HepG2 (cell line): ENCODE measurements at regions not wholly inside any gene's neighbourhood (a gene's known extent, or its start where the extent isn't known, plus 50 kb on each side); places are given as distances from the start of the nearest gene placed in this dataset.

Experiments
- ATAC-seq: fragments of 200-7000 bp; cut with Tn5 transposase; 3 replicates; pipeline ENCODE4 v1.9.1; 2020; ENCODE audit warnings: mild to moderate bottlenecking, moderate library complexity
- BruUV-seq: library from RNA; stranded (reverse); fragments of 400-500 nt; replicated peaks from 2 replicates; lab custom pipeline; 2021; lab: Mats Ljungman, UMichigan
- CTCF ChIA-PET: fragments of 300-600 bp; formaldehyde crosslinking; extraction: SDS; loops from one replicate; lab custom pipeline; 2021; ENCODE audit warnings: low total read pairs, inconsistent platforms, low intra/inter-chr PET ratio; lab: Yijun Ruan, JAX
- POLR2A ChIA-PET: fragments of 350-600 bp; sonication (Branson Sonifier 250); formaldehyde crosslinking; loops from one replicate; lab custom pipeline; 2020; ENCODE audit warnings: antibody characterized with exemption, inconsistent platforms; lab: Yijun Ruan, JAX
- DNase-seq: peaks from one replicate; pipeline ENCODE4 v3.0.0-alpha.2; 2015; ENCODE audit warnings: low spot score
- FAIRE-seq: peaks from 3 replicates; lab custom pipeline; 2011; peaks lifted over from hg19 to GRCh38; lab: Jason Lieb, UNC
- H2AFZ ChIP-seq: one replicate; pipeline ENCODE4 v1.6.1; 2011; ENCODE audit warnings: low read length, inconsistent platforms
- H3K27ac ChIP-seq: fragments of 300-600 bp; 3 replicates; pipeline ENCODE4 v1.8.0; 2011; ENCODE audit warnings: mixed run types, mild to moderate bottlenecking, mixed read lengths, low read length, inconsistent platforms; ENCODE audit not compliant: insufficient read depth; ENCODE audit errors: extremely low read length
- H3K27me3 ChIP-seq, 2 experiments: fragments of 200-600 bp in 1 of 2; 2 replicates in 1 of 2; 3 replicates in 1 of 2; pipeline versions ENCODE4 v1.6.0 to v1.8.0; 2011; ENCODE audit warnings: low read length in 2 of 2, mild to moderate bottlenecking in 2 of 2, moderate library complexity in 2 of 2, inconsistent platforms in 1 of 2; ENCODE audit not compliant: insufficient read depth in 2 of 2, control insufficient read depth in 1 of 2
- H3K36me3 ChIP-seq, 2 experiments: fragments of 200-600 bp in 1 of 2; replicated peaks in 1 of 2; 2 replicates in 1 of 2; 3 replicates in 1 of 2; pipeline versions ENCODE4 v1.5.1 to v1.8.0; 2011; ENCODE audit warnings: low read length in 2 of 2, inconsistent platforms in 1 of 2; ENCODE audit not compliant: insufficient read depth in 2 of 2, control insufficient read depth in 1 of 2
- H3K4me1 ChIP-seq: 2 replicates; pipeline ENCODE4 v1.5.1; 2012; ENCODE audit warnings: low read length, inconsistent platforms; ENCODE audit not compliant: insufficient read depth
- H3K4me2 ChIP-seq: 2 replicates; pipeline ENCODE4 v1.6.0; 2011; ENCODE audit warnings: low read depth, low read length, inconsistent platforms
- H3K4me3 ChIP-seq, 3 experiments: fragments of 200-600 bp in 1 of 3; sonication (generic), shearing (Covaris generic) in 1 of 3; replicated peaks in 1 of 3; 2 replicates each; pipeline ENCODE4 v1.5.1; 2011 to 2016; ENCODE audit warnings: low read length in 3 of 3, inconsistent platforms in 2 of 3, low read depth in 2 of 3, mild to moderate bottlenecking in 2 of 3, control low read depth in 1 of 3, mixed read lengths in 1 of 3; ENCODE audit not compliant: insufficient read depth in 1 of 3
- H3K79me2 ChIP-seq: one replicate; pipeline ENCODE4 v1.6.1; 2011; ENCODE audit warnings: low read length, inconsistent platforms; ENCODE audit not compliant: insufficient read depth
- H3K9ac ChIP-seq: 2 replicates; pipeline ENCODE4 v1.6.0; 2011; ENCODE audit warnings: mild to moderate bottlenecking, low read depth, low read length, inconsistent platforms; ENCODE audit not compliant: insufficient read depth
- H3K9me3 ChIP-seq: 2 replicates; pipeline ENCODE4 v1.5.1; 2012; ENCODE audit warnings: mild to moderate bottlenecking, low read length
- H4K20me1 ChIP-seq: 2 replicates; pipeline ENCODE4 v1.6.0; 2011; ENCODE audit warnings: inconsistent platforms, mild to moderate bottlenecking, low read length, moderate library complexity; ENCODE audit not compliant: insufficient read depth
- ZBTB42 ChIP-seq: sonication (generic); formaldehyde crosslinking; IDR thresholded peaks from 2 replicates; pipeline ENCODE4 v1.5.0; 2020; ENCODE audit warnings: mild to moderate bottlenecking, missing genetic modification reagents
- ZNF142 ChIP-seq: sonication (generic); formaldehyde crosslinking; IDR thresholded peaks from 2 replicates; pipeline ENCODE4 v1.4.0; 2020; ENCODE audit warnings: missing genetic modification reagents
- ZNF556 ChIP-seq: sonication (generic); formaldehyde crosslinking; IDR thresholded peaks from 2 replicates; pipeline ENCODE4 v1.4.0; 2020; ENCODE audit warnings: mild to moderate bottlenecking, missing genetic modification reagents, borderline replicate concordance
- WGBS: methylation state at CpG from one replicate; pipeline ENCODE4 v1.1.6; 2017; ENCODE audit warnings: low lambda C conversion rate; 5-methylcytosine and 5-hydroxymethylcytosine counted together
- in situ Hi-C: cut with HindIII; loops from 2 replicates; pipeline ENCODE4 v1.10.0; 2017; ENCODE audit warnings: low pct_unique_long_range_greater_than_20kb; ENCODE audit not compliant: extremely low pct_ligation_motif_present
- intact Hi-C: fragments of 100-400 bp; cut with micrococcal nuclease; formaldehyde crosslinking; loops from one replicate; pipeline ENCODE4 v1.10.0; 2022; ENCODE audit not compliant: unreplicated experiment

GRCh38 chr2:49772299-49772970 lies 618.1 kb upstream of the FSHR start:
- DNase-seq, result no peak
- Histone ChIP-seq H4K20me1 (no peaks in the 10 kb centered on the region), H3K9ac (no peak overlapping the region), H3K36me3 (no peaks in the 10 kb centered on the region), H3K27ac (no peak overlapping the region), H3K27me3 (no peaks in the 10 kb centered on the region), H3K4me1 (no peaks in the 10 kb centered on the region), H3K79me2 (no peaks in the 10 kb centered on the region), H3K4me2 (no peak overlapping the region), H3K4me3 (no peak overlapping the region), H2AFZ (no peak overlapping the region), H3K9me3 (no peaks in the 10 kb centered on the region)
- in situ Hi-C loops (loop anchor here (5.0 to 10.0 kb wide), 2 partner anchors 370 to 632 kb away; no protein-coding TSS in a partner anchor), intact Hi-C loops (loop anchor here (5.0 kb wide), 1 partner anchor 825 kb away; no protein-coding TSS in a partner anchor)
- 30% methylated on average over 7 of the region's 10 CpGs for WGBS
- FAIRE-seq, result no peak
- no TSS peak for BruUV-seq
- ChIA-PET POLR2A (no interaction called here), CTCF (interaction anchor here (0.6 kb wide), 1 partner anchor 13 kb away, joined by 3 read pairs; no protein-coding TSS in a partner anchor)
- TF ChIP-seq ZNF556, result no peak
- TF ChIP-seq ZBTB42 (CRISPR knock-in tag), result no peak
- no peak for TF ChIP-seq ZNF142
- ATAC-seq, result no peak
